Muscle of arm (tissue), 1 donor: ENCODE measurements at regions not wholly inside any gene's neighbourhood (a gene's known extent, or its start where the extent isn't known, plus 50 kb on each side); places are given as distances from the start of the nearest gene placed in this dataset.
A peak's percentile ranks its signal among the peaks of the same experiment; 100 is the strongest.
"Not testable (repeated sequence)": the region's sequence is repeated elsewhere in the genome, so short reads cannot be mapped to it uniquely, and the experiment has no call there.

Experiments used
- DNase-seq: peaks from one replicate; pipeline ENCODE4 v3.0.0-alpha.2; 2013

- DNase-seq = no peak
These were observed 113.7 kb upstream of the SGCG start for GRCh38 chr13:23067129-23067528.

DNA sequence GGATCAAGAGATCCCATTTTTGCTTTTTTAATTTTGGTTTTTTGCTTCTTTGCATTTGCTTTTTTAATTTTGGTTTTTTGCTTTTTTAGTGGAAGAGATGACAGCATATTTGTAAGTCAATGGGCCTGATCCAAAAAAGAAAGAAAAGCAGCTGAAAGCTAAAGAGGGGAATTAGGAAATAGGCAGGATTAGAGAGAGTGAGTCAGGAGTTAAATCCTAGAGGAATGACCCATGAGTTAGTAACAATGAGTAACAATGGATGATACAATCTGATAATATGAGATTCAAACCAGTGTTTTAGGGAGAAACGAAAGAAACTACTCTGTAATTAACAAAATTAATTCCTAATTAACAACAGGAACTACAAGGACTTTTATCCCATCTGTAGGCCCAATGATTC is 111.2 kb upstream of the SGCG start:
- no peak for DNase-seq

DNA sequence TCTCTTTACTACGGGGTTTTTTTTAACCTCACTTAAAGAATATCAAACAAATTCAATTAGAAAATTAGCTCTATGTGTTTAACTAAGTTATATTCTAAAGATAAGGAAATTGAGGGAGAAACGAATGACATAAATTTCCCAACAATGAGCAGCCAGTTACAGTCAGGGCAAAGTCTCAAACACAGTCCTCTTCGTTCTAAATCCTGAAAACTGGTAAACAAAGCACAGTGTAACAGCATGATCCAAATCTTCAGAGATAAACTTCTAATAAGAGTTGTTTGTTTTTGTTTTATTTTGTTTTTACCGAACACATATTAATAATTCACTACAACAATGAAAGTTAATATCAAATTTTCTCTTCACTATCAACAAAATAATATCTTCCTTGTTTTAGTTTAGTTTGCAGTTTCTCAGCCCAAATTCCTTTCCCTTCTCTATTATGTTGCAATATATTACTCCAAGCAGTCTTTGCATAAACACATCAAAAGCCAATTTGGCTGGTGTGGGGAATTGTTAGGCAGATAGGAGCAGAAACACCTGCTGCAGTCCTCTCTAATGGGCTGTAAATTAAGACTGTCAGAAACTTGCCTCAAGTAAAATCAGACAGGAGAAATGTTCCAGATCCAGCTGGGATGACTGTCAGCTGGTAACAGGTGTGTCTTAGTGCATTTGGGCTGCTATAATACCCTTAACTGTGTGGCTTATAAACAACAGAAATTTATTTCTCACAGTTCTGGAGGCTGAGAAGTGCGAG is 106.5 kb upstream of the SGCG start:
- DNase-seq = no peak

DNA sequence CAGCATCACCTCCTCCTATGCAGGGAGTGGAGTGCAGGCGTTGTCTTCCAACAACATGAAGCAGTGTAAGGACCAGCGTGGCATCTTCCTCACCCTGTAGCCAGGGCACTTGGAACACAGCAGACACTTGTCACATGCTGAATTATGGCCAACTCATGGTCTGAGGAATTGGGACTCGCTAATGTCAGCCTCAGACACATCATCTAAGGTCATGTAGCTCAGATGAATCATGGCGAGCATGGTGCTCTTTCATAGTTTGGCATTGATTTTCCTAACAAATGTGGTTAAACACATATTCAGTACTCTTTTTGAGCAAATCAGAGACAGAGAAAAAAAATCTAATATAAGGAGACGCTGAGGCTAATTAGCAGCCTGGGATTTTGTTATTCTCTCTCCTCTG is 99.6 kb upstream of the SGCG start:
- DNase-seq = no peak

GRCh38 chr13:23081901-23082300 is 98.9 kb upstream of the SGCG start:
- no peak for DNase-seq

GRCh38 chr13:23086968-23087623 is 93.7 kb upstream of the SGCG start:
- no peak for DNase-seq

DNA sequence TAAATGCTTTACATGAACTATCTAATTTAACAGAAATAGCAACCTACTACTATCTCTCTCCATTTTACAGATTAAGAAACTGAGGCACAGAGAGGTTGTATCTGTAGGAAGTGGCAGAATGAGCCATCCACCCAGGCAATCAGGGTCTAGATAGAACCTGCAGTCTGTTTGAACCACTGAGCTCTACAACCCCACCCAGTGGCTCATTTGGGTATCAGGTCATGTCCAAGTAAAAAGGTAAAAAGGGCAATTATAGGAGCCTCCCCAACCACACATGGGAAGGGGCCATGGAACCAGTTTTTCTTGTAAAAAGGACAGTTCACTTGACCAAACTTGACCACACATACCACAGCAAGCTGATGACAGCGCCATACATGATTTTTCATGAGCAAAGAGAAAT is 92.9 kb upstream of the SGCG start:
- DNase-seq = no peak

DNA sequence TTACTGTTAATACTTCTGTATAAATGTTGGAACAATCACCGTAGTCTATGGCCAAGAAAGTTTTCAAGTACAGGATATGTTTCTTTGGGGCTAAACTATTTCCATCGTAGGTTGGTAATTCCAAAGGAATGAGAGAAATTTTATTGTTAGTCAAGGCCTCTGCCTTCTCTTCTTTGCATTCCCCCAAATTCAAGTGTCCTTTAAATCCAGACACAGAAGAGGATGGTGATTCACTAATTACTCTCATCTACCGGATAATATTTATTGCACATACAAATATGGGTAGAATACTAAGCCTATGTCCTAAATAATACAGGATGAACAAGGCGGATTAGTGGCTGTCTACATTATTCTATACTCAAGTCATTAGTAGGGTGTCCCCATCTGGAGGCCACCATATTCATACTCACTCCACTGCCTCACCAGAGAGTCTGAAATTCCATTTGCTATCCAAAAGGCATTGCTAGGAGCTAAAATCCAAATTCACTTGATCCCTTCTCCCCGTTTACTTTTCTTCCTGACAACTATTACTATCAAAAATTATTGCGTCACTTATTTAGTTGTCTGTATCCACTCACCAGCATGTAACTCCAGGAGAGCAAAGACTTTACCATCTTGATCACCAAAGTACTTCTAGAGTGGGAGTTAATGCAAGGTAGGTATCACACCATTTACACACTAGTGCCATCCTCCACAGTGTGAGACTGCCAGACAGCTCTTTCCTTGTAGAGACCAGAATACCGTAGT is 82.4 kb upstream of the SGCG start:
- no peak for DNase-seq

- DNase-seq = no peak
These were observed 75.7 kb upstream of the SGCG start for GRCh38 chr13:23105051-23105450.

DNA sequence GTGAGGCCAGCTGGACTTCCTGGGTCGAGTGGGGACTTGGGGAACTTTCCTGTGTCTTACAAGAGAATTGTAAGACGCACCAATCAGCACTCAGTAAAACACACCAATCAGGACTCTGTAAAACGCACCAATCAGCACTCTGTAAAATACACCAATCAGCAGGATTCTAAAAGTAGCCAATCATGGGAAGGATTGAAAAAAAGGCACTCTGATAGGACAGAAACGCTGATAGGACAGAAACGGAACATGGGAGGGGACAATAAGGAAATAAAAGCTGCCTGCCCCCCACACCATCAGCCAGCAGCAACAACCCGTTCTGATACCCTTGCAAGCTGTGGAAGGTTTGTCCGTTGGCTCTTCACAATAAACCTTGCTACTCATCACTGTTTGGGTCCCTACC is 73.1 kb upstream of the SGCG start:
- no peak for DNase-seq

DNA sequence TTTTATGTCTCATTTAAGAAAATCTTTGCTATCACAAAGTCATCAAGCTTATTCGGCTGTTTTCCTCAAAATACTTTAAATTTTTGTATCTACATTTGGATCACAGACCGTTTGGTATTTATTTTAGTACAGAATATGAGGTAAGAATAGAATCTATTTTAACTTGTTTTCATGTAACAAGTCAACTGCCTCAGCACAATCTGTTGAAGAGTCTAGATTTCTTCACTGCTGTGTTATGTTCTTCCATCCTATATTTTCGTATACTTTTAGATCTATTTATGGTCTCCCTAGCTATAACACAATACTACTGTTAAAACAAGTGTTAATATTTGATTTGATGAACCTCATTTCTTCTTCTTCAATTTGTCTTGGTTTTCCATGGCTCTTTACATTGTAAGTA is 61.6 kb upstream of the SGCG start:
- no peak for DNase-seq

GRCh38 chr13:23127540-23127939 is 53.2 kb upstream of the SGCG start:
- not testable (repeated sequence) for DNase-seq

GRCh38 chr13:23129331-23129730 is 51.4 kb upstream of the SGCG start:
- DNase-seq = peak; percentile 4
